Stimulated activated CD4-positive, alpha-beta T cell treated with anti-CD3 and anti-CD28 coated beads, Interleukin-1b, Interleukin-23, amount 100 ng/mL, for 1 hour (primary cell): ENCODE measurements at regions not wholly inside any gene's neighbourhood (a gene's known extent, or its start where the extent isn't known, plus 50 kb on each side); places are given as distances from the start of the nearest gene placed in this dataset.

ENCODE experiments used
- DNase-seq, 2 donors: peaks; one replicate each; pipeline ENCODE4 v3.0.0-alpha.2; 2020; ENCODE audit warnings: low read depth in 2 of 2

DNA sequence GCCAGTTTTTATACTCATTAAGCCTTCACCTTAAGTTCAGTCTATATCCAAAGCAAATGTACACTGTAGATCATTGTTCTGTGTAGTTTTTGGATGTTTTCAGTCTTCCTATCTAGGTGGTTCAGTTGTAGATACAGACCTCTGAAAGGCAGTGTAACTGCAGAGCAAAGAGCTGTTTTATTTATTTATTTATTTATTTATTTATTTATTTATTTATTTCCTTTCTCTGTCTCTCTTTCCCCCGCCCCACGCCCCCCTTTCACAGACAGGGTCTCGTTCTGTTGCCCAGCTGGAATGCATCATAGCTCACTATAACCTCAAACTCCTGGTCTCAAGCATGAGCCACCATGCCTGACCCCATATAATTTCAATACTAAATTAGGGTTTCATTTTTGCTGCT, 281.8 kb upstream of the KLHL1 start:
- DNase-seq, result no peak

DNA sequence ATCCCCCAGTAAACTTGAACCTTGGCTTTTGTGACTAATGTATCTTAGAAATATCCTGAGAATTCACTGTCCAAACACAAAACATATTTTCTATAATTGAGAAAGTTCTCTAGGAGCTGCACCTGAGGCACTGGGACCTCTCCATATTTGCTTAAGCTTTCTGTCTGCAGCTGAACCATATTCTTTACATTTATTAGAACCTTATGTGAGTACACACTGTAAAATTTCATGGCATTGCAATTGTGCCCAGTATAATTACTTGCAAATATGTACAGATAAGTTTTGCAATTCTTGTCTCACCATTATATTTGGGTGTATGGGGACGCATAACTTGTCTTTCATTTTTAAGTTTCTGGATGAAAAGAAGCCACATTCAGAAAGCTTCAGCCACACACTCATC, 280.7 kb upstream of the KLHL1 start:
- no peak for DNase-seq

DNA sequence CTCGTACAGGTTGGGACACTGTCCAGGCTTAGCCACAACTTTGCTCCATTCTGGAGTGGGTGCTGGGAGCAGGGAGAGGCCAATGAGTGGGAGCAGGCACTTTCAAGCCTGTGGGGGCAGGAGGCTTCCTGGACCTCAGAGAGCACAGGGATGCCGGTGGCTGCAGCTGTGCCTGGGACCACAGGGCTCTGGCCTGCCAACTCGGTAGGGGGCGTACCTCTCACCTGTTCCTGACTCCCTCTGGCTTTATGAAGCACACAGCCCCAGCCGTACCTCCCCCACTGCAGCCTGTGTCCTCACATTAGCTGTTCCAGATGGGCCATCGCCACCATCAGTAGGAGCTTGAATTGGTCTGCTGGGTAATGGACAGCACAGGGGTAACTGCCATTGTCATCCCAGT, 278.7 kb upstream of the KLHL1 start:
- no peak for DNase-seq

DNA sequence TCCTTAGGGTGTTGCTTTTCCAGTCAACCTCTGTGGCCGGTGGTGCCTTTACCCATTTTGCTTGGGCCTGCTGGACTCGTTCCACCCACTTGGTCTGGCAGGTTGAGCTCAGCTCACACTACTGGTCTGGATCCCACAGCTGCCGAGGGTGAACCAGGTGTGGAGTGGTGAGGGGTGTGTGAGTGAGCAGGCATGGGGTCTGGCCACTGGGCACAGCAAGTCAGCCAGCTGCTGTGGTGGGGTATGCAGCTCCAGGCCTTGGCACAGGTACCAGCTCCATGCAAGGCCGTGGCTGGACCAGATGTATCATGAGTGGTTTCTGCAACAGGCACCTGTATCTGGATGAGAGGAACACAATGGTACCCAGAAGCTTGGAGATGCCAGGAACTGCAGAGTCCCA, 277.6 kb upstream of the KLHL1 start:
- no peak for DNase-seq

DNA sequence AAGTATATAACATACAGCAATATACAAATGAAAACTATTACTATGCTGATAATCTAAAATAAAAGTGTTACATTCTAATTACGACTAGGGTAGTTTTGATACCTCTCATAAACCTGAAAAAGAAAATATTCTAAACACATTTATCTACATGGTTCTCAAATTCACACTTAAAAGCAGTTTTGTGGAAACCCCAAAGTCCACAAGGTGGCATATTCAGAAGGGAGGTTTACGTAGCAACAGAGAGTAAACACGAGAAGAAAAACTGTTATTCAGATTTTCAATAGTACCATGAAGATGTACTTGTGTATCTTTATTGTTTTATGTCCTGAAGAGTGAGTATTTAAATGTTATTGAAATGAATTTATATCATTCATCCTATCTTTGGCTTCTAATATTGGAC, 275.9 kb upstream of the KLHL1 start:
- DNase-seq, result no peak

DNA sequence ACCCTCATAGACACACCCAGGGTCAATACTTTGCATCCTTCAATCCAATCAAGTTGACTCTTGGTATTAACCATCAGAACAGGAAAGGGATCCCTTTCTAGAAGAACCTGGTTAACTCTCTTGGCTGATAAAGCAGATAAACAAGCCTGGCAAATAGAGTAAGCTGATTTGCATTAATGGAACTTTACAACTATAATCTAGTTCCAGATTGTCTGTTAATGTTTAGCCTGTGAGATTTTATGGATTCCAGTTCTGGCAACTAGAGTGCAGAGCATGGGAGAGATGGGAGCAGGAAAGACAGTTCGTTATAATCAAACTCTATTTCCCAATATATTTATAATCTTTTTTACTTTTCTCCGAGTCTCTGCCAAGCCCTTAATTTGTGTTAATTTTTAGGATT, 272.6 kb upstream of the KLHL1 start:
- no peak for DNase-seq

DNA sequence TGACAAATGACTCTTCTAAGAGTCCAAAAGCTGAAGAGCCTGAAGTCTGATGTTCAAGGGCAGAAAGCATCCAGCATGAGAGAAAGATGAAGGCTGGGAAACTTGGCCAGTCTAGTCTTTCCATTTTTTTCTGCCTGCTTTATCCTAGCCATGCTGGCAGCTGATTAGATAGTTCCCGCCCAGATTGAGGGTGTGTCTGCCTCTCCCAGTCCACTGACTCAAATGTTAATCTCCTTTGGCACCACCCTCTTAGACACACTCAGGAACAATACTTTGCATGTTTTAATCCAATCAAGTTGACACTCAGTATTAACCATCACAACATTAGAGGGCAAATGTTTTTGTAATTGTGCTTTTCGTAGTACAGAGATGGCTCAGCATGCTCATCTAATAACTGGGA, 267.5 kb upstream of the KLHL1 start:
- no peak for DNase-seq

DNA sequence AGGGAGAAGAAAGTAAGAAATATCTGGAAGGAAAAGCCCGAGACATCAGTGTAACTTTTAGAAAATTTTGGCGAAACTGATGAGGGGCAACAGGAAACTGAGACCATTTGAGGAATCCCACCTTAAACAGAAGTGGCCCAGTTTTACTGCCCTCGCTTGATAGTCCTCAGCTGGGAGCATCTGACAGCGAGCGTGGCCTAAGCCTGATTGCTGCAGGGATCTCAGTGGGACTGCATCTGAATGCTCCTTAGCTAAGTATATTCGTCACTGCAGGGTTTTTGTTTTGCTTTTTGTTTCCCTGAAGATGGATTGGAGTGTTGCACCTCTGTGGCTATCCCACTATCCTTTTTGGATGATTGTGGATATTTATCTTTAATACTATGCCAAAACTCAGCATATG, 262.7 kb upstream of the KLHL1 start:
- no peak for DNase-seq

DNA sequence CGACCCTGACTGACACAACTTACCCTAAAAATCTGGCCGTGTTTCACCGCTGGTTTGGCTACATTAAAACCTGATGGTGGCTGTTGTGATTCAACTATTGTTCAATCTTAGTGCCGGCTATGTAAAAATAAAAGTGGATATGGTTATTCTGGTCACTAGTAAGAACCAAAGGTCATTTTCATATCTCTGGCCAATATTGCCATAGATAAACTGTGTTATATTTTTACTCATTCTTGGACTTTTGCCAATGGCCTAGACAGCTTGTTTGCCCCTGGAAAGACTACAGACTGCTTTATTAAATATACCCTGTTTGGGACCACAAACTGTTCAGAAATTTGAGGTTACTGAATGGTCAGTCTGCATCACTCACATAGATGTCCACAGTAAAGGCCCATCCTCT, 258.5 kb upstream of the KLHL1 start:
- no peak for DNase-seq

DNA sequence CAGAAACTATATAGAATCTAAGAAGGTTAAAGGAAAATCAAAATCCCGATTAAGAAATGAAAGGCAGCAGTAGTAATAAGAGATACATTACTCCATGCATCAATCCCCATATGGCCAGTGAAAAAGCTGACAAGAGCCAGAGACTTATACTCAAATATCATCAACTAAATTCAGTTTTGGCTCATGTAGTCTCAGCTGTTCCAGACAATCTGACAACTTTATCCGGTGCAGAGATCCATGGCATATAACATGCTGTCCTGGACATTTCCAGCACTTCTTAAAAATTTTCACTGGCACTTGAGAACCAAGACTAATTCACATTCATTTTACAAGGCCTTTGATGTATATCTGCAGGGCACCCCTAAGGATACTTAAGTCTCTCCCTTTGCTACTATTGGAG, 255.7 kb upstream of the KLHL1 start:
- DNase-seq, result no peak

DNA sequence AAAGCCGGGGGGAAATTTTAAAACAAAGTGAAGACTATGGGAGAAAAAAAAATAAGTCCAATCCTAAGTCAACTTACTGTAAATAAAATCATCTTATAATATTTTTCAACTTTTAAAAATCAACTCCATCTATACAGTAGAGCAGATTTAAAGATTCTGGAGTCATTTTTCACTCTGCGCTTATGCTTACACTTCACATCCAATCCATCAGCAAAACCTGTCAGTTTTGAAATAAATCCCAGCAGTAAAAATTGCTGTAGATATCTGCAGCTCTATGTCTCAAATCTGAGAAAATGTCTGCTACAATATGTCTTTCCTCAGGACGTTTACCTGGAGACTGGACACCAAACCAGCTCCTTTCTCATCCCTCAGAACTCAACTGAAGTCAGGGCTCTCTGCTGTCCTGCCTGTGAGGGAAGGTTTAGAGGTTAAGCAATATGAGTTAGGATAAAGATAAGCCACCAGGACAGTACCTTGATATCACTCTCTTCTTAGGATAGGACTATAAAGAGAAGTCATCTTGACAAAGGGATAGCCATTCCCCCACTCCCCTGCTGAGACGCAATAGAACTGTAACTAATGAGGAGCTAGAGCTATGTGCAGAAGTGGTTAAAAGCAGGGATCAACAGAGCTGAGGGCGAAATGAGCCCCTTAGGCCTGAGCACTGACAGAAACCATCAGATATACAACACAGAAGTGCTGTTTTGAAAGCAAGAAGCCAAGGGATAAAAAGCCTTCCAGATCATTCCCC, 254.7 kb upstream of the KLHL1 start:
- DNase-seq, result no peak

DNA sequence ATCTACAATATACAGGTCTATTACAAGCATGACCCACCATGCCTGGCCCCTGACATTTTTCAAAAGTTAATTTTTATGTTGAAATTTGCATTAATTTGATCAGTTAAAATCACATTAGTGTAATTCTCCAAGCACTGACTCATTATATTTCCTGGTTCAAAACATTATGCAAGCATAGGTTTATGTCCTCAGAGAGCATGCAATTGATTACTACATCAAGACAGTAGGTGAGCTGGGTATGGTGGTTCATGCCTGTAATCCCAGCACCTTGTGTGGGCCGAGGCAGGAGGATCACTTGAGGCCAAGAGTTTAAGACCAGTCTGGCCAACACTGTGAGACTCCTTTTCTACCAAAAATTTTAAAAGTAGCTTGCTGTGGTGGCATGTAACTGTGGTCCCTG, 248.8 kb upstream of the KLHL1 start:
- no peak for DNase-seq

DNA sequence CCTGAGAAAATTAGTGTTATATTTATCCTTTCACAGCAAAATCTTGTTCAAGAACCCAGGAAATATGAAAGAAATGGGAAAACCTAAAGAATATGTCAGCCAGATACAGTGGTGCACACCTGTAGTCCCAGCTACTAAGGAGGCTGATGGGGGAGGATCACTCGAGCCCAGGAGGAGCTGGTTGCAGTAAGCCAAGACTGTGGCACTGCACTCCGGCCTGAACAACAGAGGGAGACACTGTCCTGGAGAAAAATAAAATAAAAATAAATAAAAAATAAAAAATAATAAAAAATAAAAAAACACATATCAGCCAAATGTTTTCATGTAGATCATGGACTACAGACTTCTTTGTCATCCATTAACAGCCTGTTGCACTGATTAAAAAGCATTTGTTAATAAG, 244.8 kb upstream of the KLHL1 start:
- DNase-seq, result no peak

DNA sequence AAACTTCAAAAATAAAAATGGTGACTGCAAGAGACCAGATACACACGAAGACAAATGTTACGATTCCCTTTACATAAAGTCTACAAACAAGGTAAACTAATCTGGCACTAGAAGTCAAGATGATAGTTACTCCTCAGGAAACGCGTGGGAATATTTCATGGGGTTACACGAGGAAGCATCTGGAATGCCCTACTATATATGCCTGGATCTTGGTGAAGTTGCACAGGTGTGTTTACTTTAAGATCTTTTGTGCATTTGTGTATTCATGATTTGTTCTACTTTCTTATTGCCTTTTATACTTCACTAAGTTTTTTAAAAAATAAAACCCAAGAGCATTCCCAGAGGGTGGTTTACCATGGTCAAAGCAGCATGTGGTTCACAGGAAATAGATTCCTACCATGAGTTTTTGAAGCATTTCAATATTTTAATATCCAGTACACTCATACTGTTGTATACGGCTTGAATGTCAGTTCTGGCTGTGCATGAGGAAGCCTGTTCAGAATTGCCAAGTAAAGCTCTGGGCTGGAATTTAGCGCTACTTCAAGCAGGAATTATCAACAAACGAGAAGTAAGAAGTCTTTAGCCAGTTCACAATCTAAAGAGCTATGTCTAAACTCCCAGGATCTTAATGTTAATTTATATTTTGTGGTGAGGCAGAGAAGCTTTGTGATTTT, 239.8 kb upstream of the KLHL1 start:
- DNase-seq, result no peak

DNA sequence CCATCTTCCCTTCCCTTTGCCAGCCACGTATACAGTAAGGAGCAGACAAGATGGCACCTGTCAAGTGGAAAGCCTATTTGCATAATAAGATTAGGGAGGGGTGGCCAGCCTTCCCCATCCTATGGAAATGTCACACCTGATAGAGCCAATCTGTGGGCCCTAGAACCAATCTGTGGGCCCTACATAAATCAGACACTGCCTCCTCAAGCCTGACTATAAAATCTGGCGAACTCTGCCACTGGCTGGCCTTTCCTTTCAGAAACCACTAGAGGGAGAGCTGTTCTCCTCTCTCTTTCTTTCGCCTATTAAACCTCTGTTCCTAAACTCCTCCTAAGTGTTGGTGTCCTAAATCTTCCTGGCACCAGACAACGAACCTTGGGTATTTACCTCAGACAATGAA, 231.5 kb upstream of the KLHL1 start:
- no peak for DNase-seq

DNA sequence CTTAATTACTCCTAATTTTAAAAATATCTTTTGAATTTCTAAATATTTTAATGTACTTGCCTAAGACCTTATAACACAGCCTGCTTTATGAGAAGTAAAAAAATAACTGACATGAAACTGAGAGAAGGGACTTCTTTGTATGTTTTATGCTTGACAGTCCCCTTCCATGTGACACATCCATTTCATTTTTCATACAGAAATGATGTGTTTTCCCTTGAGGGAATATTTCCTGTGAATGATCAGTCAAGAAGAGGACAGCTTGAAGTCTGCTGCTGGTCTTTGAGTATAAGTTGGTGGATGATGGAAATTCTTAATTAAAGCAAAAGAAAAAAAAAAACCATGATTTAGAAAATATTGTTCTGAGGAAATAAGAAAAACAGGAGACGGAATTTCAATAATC, 230.4 kb upstream of the KLHL1 start:
- no peak for DNase-seq

DNA sequence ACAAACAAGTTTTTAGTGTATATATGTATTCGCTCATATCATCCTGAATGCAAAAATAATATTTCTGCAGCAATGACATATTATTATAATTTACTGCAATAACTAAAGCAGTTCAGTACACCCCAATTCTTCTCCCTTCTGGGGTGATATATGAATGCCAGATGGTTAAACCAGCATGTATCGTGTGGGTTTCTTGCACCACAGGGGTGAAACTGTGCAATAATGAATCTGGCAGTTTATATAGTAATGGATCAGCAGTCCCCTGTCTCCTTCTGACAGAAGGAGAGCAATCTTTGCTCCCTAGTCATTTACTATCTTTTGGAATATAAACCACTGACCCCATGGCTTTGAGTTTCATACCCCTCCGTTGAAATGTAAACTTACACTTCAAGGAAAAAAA, 228.6 kb upstream of the KLHL1 start:
- no peak for DNase-seq

DNA sequence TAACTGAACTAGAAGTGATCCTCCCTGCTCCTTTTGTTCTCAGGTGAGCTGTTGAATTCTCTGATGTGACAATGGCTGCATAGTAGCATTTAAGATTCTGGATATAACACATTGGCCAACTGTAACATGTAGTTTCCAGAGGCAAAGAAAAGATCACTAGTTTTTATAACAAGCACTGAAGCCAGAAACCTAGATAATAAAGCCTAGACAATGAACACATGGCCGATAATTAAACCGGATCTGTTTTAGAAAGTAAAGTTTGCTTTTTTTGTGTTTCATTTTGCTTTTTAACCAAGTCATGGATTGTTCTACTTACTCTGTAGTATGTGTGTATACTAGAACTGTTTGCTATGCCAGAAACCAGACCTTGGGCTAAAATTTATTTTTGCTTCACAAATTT, 225.5 kb upstream of the KLHL1 start:
- no peak for DNase-seq

DNA sequence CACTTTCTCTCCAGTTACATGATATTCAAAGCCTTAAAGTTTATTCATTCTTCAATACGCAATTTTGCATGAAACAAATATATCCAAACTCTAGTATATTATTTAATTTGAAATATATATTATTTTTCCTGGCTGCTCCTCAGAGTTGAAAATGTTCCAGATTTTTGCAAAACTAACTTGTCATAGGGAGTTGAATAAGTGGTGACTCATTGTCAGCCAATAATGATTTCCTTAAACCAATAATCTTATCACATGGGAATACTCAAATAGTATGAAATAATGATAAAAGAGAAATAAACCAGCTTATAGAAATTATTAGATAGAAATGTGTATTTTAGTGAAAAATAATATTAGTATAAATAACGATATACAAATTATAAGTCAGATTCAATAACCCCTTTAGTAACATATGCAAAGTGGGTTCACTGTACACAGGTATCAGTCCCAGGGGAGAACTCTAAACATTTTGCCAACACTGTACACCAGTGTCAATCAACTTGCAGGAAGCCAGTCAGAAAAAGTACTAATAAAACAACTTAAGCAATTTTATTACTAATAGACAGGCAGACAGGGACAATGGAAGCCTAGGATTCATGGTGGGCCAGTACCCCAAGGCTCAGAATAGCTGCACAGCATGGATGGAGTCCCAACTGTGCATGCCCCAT, 222.6 kb upstream of the KLHL1 start:
- no peak for DNase-seq

DNA sequence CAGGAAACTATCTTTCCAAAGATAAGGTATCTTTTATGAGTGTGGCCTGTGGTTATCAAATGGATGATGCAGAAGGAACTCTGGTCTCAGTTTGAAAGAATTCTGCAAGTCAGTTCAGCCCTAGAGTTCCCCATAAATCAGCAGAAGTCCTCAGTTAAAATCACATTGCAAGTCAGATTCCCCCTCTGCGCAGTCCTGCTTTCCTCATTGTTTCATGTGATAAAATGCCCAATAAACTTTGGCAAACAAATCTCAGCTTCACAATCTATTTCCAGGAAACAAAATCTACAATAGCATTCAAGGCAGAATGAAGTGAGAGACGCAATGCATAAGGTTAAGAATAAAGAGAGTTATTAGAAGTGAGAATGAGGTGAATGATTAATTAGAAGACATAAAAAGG, 216.3 kb upstream of the KLHL1 start:
- DNase-seq, result no peak

DNA sequence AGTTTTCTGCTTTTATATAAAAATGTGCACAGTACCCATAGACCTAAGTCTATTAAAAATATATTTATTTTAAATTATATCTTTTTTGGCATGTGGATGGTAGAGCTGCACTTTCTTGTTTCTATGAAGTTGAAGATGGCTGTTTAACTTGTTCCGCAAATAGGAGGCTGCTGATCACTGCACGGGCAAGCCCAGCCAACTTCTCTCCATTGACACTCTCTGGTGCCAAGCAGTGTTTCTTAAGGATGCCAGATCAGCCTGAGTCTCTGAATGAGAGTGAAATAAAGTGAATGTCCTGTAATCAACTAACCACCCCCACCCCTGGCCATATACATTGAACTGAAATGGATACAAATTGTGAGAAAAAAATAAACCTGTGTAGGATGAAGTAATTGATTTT, 202.9 kb upstream of the KLHL1 start:
- DNase-seq, result no peak

DNA sequence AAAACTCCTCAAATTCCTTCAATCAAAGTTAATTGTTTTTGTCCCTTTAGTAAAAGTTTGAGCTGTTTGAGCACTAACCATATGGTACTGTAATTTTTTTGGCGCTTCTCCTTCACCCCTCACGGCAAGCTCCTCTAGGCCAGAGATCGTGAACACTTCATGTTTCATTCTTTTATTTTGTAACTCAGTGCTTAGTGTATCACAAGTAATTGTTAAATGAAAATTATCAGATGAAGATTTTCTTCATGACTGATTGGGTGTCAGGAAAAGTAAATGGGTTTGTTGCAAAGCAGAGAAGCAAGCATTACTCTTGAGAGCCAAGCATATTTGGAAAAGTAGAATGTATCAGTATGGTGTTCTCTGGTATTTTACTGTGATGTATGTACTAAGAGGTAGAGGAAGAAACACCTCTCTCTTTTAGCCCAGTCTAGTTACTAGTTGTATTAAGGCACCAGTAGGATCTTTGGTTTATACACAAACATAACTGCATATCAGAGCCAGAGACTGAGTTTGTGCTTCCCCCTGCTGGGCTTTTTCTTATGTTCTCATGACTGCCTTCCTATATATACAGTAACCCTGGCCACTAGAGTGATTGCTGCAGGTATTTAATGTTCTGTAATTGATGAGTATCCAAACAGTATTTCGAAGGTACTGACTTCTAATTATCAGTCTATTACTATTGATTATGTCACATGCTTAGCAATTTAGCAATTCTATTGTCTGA, 202.3 kb upstream of the KLHL1 start:
- DNase-seq, result no peak

DNA sequence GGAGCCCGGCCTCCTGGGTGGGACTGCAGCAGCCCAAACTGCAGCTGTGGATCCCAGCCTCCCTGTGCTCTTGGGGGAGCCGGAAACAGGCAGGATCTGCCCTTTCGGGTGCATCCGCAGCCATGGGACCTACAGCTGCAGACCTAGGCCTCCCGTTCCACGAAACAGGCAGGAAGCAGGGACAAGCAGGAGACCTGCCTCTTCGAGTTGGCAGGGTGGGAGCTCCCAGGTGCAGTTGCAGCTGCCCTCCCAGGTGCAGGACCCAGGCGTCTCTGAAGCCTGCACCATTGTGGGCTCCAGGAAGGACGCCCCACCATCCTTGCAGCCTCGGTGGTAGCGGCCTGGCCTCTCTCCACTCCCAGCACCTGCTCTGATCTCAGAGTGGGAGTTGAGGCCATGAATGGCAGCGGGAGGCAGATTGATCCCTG, 189.0 kb upstream of the KLHL1 start:
- no peak for DNase-seq
